KBM-7 (cell line): ENCODE measurements at regions not wholly inside any gene's neighbourhood (a gene's known extent, or its start where the extent isn't known, plus 50 kb on each side); places are given as distances from the start of the nearest gene placed in this dataset.

Experiments used
- DNase-seq: peaks from one replicate; pipeline ENCODE4 v3.0.0-alpha.2; 2015
- in situ Hi-C: fragments of 300-500 bp; cut with MboI; formaldehyde crosslinking; loops from 2 replicates; pipeline ENCODE4 v1.14.3; 2020; ENCODE audit warnings: low sequenced_read_pairs, low pct_unique_long_range_greater_than_20kb, mixed read lengths

DNA sequence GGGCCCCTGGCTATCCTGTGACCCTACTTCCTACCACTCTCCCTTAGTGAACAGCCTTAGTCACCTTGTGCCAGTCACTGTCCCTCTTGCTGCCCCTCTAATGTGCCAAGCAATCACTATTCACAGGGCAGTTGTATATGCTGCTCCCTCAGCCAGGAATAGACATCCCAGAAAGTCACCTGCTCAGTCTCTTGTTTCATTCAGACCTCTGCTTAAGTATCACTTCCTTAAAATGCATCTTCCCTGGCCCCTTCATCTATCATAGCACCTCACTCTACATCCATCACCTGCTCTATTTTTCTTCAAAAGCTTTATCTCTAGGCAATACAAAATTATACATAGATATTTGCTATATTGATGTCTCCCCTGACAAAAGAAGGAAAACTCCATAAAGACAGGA lies 328.4 kb upstream of the NFE2L3 start:
- no peak for DNase-seq
- in situ Hi-C loops, result no loop called here

DNA sequence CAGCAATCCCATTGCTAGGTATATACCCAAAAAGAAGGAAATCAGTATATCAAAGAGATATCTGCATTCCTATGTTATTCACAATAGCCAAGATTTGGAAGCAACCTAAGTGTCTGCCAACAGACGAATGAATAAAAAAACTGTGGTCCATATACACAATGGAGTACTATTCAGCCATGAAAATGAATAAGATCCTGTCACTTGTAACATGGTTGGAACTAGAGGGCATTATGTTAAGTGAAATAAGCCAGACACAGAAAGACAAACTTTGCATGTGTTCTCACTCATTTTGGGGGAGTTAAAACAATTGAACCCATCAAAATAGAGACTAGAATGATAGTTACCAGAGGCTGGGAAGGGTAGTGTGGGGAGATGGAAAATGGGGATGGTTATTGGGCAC lies 323.5 kb upstream of the NFE2L3 start:
- in situ Hi-C loops, result loop anchor here (25.0 kb wide), 2 partner anchors 241 to 416 kb away; no protein-coding TSS in a partner anchor
- no peak for DNase-seq

DNA sequence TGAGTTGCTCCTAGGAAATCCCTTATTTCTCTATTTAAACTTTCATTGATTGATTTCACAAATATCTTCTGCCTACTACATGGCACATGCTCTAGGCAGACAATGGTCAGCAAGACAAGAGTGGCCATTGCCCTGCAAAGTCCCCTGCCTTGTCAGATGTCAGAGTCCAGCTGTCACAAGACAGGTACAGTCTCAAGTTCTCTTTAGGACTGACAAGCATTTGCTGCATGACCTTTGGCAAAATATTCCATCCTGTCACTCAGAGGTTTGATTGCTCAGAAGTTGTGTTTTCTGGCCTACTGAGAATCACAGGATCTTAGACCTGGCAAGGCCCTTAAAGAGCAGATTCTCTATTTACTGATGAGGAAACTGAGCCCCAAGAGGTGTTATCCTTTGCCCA lies 322.3 kb upstream of the NFE2L3 start:
- no peak for DNase-seq
- in situ Hi-C loops, result loop anchor here (25.0 kb wide), 2 partner anchors 242 to 417 kb away; no protein-coding TSS in a partner anchor

DNA sequence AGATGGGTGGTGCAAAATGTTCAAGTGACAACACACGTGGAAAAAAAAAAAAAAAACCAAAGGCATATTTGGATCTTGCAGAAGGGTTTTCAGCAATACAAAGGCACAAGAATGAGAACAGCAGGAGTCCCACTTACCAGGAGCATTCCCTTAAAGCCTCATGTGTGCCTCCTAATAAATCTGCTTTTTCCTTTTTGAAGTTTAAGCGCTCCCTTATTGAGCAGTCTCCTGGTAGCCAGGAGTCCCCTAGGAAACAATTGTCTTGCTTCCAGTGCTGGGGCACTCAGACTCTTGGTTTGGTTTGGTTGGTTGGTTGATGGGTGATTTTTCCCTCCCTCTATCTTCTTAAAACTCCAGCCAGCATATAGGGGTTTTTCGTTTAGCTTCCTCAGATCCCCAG lies 321.8 kb upstream of the NFE2L3 start:
- in situ Hi-C loops, result loop anchor here (25.0 kb wide), 2 partner anchors 243 to 418 kb away; no protein-coding TSS in a partner anchor
- DNase-seq, result no peak

DNA sequence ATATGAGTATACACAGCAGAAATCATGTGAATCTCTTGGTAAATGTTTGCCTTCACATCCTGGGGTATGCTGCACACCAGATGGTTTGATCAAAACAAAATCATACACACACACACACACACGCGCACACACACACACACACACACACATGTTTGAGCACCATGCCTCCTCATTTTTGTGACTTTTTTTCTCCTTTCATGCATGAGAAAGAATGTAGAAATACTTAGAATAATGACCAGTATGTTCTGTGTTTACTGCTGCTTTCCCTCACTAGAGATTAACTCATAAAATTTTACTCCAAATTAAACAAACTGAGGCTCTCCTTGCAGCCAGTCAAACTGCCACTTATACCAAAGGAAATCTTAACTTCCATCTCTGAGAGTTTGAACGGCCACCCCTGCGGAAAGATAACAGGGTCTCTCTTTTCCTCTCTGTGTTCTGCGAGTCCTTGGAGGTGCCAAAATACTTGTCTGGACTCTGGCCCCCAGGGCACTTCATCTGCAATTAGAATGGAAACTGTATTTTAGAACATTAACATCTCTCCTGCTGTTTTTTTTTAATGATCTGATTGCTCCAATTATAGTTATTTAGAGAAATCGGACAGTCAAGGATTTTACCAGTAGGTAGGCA lies 320.8 kb upstream of the NFE2L3 start:
- in situ Hi-C loops, result loop anchor here (25.0 kb wide), 2 partner anchors 244 to 419 kb away; no protein-coding TSS in a partner anchor

DNA sequence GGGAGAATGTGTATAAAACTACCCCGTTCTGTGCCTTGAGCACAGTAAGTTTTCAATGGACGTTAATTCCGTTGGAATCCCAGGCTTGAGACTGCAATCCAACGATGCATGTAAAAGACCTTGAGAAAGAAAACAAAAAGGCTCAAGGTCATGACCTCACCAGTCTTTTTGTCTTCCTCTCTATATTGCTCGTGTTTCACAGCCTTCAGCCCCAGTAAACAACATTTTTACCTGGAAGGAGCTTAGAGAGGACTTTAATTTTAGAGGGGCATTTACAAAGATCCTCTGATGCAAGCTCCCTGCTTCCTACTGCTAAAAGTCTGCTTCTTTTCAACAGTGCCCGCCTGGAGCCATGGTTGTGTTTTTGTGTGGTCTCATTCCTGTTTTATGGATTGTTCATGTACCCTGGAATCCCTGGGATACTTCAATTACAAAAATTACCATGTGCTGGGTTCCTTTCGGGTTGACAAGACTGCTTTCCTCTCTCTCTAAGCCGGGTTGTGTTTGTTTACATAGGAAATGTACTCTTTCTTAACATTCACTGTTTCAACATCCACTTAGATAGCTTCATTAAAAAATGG lies 320.1 kb upstream of the NFE2L3 start:
- in situ Hi-C loops, result loop anchor here (25.0 kb wide), 2 partner anchors 245 to 420 kb away; no protein-coding TSS in a partner anchor
- no peak for DNase-seq

More for the DNA sequence above, 320.8 kb upstream of the NFE2L3 start:
- DNase-seq, result no peak

DNA sequence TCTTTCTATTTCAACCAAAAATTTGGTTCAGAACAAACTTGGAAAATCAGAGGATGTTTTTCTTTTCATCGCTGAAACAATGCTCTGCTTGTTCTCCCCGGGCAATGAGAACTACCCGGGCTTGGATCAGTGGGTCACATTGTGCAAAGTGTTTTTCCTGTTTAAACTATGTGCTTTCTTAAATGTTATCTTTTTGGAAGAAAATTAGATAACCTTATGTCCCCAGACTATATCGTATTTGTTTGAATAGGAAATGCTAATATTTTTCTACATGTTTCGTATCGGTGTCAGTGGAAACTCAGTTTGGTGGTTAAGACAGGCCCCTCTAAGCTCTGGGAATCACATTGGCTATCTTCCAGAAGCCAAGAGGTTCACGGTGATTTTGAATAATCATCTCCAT lies 319.5 kb upstream of the NFE2L3 start:
- no peak for DNase-seq
- in situ Hi-C loops, result loop anchor here (25.0 kb wide), 2 partner anchors 245 to 420 kb away; no protein-coding TSS in a partner anchor

DNA sequence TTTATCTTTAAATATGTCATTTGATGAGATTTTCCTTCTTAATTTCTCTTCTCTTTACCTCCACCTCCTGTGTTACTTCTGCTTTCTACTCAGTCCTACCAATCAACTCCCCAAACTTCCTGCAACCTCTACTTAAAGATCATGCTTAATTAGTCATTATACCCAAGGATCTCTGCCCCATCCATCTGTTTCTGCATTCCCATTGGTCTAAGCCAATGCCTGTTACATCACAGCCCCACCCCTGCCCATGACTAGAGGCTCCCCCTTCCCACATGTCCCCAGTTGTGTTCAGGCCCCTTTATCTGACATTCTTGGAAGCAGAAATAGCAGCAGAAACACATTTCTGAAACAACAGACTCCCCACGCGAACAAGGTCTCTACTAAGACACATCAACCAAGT lies 319.1 kb upstream of the NFE2L3 start:
- in situ Hi-C loops, result loop anchor here (25.0 kb wide), 2 partner anchors 246 to 421 kb away; no protein-coding TSS in a partner anchor
- no peak for DNase-seq

DNA sequence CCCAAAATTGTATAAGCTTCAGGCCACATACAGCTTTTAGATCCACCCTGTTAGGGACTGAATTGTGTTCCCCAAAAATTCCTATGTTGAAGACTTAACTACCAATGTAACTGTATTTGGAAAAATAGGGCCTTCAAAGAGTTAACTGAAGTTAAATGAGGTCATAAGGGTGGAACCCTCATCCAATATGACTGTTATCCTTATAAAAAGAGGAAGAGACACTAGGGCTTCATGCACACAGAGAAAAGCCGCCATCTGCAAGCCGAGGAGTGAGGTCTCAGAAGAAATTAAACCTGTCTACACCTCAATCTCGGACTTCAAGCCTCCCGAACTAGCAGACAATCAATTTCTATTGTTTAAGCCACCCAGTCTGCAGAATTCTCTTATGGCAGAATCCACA lies 317.9 kb upstream of the NFE2L3 start:
- in situ Hi-C loops, result loop anchor here (25.0 kb wide), 2 partner anchors 247 to 422 kb away; no protein-coding TSS in a partner anchor
- DNase-seq, result no peak

DNA sequence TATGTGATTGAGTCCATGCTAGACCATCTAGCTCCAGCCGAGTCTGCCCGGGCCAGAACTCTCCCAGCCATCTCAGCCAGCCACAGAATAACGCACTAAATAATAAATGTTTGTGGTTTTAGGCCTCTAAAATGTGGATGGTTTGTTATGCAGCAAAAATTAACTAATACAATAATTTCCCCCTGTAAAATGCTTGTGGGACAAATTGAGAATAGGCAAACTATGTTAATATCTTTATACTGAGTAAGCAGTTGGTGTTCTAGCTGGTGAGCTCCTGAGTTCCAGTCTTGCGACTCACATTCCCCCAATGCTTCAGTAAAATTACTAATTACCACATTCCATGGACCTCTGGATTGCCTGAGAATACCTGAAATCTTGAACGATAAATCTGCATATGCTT lies 316.8 kb upstream of the NFE2L3 start:
- in situ Hi-C loops, result loop anchor here (25.0 kb wide), 2 partner anchors 248 to 423 kb away; no protein-coding TSS in a partner anchor
- no peak for DNase-seq

DNA sequence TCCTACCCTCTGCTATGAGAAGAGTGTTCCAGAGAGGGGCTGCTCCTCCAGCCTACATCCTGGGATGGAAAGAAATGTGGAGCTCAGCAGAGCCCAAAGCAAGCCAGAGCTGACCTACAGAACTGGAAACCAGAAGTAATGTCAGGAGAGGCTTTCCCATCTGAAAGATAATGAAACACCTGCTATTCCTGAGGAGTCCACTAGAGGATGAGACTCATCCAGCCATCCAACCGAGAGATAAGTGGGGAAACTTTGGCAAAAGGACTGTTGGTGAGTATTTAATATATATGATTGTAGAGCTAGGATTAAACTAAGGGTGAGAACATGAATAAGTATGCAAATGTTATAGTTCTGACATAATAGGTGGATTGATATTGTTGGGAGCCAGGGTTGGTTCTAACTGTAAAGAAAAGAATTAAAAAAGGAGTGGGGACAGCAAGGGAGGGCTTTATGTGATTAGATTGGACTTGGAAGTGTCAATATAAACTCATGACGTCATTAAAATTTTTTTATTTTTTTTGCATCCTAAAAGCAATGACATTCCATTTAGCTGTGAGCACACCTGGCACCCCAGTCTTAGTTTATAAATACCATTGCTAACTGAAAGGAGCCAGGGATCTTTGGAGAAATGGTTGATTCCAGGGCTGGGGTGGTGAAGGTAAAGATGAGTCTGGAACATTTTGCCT lies 312.8 kb upstream of the NFE2L3 start:
- DNase-seq, result no peak
- in situ Hi-C loops, result loop anchor here (25.0 kb wide), 2 partner anchors 252 to 427 kb away; no protein-coding TSS in a partner anchor

DNA sequence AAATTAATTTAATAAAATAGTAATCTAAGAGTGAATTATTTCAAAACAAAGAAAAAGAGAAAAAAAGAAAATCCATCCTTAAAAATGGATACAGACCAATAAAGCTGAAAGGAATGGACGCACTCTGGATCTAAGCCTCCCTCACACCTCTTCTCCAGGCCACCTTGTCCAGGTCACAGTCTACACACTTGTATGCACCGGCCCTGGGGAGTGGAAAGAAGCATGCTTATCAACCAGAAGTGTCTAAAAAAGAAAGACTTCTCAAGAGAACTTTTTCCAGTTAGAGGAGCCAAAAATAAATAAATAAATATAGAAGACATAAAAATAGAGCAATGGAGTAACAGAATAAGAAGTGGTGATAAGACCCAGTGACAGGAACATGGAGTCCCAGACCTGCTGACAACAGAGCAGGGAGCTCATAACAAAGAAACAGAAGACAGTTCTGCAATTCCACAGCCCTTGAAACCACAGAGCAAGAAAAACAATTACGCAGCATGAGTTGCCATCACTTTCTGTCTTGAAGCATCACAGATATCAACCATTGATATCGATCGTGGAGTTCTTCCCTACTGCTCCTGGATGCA lies 311.7 kb upstream of the NFE2L3 start:
- in situ Hi-C loops, result loop anchor here (25.0 kb wide), 2 partner anchors 253 to 428 kb away; no protein-coding TSS in a partner anchor
- no peak for DNase-seq

DNA sequence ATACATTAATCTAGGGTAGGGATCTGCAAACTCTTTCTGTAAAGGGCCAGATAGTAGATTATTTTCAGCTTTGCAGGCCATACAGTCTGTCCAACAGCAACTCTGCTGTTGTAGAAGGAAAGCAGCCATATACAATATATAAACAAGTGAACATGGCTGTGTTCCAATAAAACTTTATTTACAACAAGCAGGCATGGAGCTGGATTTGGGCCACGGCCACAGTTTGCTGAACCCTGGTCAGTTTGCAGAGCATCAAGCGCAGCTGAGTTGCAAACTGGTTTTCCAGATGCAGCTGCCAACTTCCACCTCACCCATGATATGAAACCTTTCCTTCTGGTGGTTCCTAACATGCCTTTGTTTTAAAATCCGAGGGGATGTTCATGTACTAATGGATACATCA lies 310.4 kb upstream of the NFE2L3 start:
- no peak for DNase-seq
- in situ Hi-C loops, result loop anchor here (25.0 kb wide), 2 partner anchors 254 to 429 kb away; no protein-coding TSS in a partner anchor

DNA sequence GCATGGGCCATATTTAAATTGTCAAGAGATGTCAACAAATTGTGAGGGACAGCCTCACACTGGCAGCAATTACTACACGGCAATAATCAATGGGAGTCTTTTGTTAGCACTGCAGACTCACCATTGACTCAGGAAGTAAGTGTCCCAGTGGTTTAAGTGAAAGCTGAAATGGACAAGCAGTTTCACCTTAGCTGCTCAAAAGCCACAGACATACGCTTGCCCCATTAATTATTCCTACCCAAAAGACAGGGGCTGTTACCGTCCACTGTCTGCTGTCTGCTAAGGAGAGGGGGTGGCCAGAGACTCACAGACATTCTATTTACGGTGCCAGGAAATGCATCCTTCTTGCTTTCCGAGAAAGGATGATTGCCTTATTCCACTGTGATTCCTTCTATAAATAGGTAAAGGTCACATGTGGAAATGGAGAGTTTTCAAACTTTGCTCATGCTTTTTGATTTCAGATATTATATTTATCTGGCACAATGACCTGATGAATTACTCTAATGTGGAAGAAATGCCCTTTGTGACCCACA lies 309.7 kb upstream of the NFE2L3 start:
- in situ Hi-C loops, result loop anchor here (25.0 kb wide), 2 partner anchors 255 to 430 kb away; no protein-coding TSS in a partner anchor
- DNase-seq, result no peak

DNA sequence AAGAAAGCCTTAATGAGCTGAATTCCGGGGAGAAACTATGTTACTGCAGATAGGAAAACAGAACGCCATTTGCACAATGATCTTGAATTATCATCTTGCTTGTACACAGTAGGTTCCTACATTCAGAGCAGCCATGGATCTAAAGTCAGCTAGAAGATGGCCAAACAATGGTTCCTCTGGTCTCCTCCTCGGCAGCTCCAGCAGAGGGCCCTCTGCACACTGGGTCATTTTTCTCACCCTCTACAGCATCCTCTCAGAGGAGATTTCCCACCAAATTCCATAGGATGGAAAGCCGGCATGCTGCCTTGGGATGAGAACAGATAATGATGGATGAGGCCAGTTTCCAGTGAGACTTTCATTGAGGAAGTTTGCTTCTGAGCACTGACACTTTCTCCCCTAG lies 308.5 kb upstream of the NFE2L3 start:
- no peak for DNase-seq
- in situ Hi-C loops, result loop anchor here (25.0 kb wide), 2 partner anchors 256 to 431 kb away; no protein-coding TSS in a partner anchor

DNA sequence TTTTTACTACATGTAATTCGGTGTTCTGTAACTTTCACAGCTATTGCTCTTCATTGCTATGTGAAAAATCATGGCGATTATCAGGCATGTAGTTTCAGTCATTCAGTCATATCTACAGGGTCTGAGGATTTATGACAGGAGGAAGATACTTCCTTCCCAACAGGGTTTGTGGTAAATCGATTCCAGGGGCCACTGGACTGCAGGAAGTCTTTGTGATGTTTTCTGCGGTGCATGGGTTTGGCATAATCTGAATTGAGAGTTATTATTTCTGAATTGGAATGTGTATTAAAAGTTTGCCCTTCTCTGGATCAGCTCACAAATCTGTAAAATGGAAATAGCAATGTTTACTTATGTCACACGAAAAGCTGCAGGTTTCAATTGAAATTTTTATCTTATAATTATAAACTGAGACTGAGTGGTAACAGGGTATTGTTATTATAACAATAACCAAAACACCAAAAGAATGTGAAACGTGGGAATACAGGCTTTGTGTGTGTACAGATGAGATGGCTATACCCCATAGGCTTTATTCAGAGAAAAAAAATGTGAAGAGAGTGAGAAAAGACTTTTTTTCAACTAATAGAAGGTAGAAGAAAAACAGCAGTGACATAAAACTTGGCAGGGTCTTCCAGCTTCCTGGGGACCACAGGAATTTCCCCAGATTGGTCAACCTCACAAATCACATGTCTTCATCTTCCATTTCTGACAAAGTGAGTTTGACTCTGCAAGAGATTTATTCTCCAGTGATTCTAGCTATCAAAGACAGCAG lies 307.7 kb upstream of the NFE2L3 start:
- in situ Hi-C loops, result loop anchor here (25.0 kb wide), 2 partner anchors 257 to 432 kb away; no protein-coding TSS in a partner anchor
- DNase-seq, result no peak

DNA sequence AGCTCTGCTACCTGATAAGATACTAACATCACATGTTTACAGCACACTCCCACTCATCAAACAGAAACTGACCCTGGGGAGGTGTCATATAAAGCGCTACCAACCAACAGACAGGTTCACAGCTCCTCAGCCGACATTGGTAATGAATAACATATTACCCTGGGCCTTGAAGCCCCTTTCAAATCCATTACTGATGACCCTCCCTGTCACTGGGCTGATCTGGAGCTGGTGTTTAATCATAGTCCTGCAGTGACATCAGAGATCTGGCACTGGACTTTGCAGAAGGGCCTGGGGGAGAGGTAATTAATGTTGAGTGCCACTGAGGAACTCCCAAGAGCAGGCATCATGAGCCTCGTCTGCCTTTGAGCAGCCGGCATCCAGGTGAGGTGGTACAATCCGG lies 306.5 kb upstream of the NFE2L3 start:
- DNase-seq, result no peak
- in situ Hi-C loops, result loop anchor here (25.0 kb wide), 2 partner anchors 258 to 433 kb away; no protein-coding TSS in a partner anchor

DNA sequence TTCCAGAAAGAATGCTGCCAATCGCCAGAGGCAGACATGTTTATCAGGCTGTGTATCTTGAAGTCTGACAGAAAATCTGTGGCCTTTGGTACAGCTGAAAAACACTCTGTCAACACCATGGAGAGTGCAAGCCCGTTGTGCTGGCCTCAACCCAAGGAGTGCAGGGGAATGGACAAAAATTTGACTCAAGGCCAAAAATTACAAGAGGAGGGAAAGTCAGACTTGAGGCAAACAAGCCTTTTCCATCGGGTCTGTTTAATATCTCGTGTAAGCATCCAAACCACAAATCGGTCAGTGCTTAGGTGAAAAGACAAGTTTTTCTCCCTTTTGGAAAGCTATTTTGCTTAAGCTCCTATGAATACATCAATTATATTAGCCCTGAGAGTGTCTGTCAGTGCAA lies 305.3 kb upstream of the NFE2L3 start:
- DNase-seq, result no peak
- in situ Hi-C loops, result loop anchor here (25.0 kb wide), 2 partner anchors 259 to 434 kb away; no protein-coding TSS in a partner anchor
